H1 (cell line): ENCODE measurements at regions not wholly inside any gene's neighbourhood (a gene's known extent, or its start where the extent isn't known, plus 50 kb on each side); places are given as distances from the start of the nearest gene placed in this dataset.

Experiments
- CTCF ChIA-PET: fragments of 300-600 bp; sonication (Branson Sonifier 250); formaldehyde crosslinking; loops from one replicate; lab custom pipeline; 2021; ENCODE audit not compliant: partially characterized antibody; lab: Charles Lee
- POLR2A ChIA-PET: fragments of 300-600 bp; sonication (Branson Sonifier 250); formaldehyde crosslinking; loops from one replicate; lab custom pipeline; 2021; ENCODE audit warnings: inconsistent platforms; ENCODE audit not compliant: partially characterized antibody; lab: Charles Lee
- DNase-seq, 2 experiments: peaks; one replicate each; pipeline versions ENCODE4 v3.0.0 to v3.0.0-alpha.2; 2010 to 2022; ENCODE audit warnings: low spot score in 2 of 2, low read depth in 1 of 2, mixed read lengths in 1 of 2
- FAIRE-seq: peaks from 2 replicates; lab custom pipeline; 2011; peaks lifted over from hg19 to GRCh38; lab: Jason Lieb, UNC
- H2AFZ ChIP-seq: 2 replicates; pipeline ENCODE4 v1.8.1; 2012; ENCODE audit warnings: low read length, inconsistent platforms
- H2AK5ac ChIP-seq: 2 replicates; pipeline ENCODE4 v1.6.1; 2013; ENCODE audit warnings: low read depth, low read length
- H2BK120ac ChIP-seq: replicated peaks from 2 replicates; pipeline ENCODE3; 2013; ENCODE audit warnings: low read depth, low read length, inconsistent platforms
- H2BK12ac ChIP-seq: 2 replicates; pipeline ENCODE4 v1.6.1; 2013; ENCODE audit warnings: low read depth, low read length
- H2BK15ac ChIP-seq: 2 replicates; pipeline ENCODE4 v1.6.1; 2013; ENCODE audit warnings: low read length
- H2BK20ac ChIP-seq: 2 replicates; pipeline ENCODE4 v1.6.1; 2013; ENCODE audit warnings: low read length
- H2BK5ac ChIP-seq: 2 replicates; pipeline ENCODE4 v1.6.1; 2013; ENCODE audit warnings: low read depth, low read length
- H3K14ac ChIP-seq: 2 replicates; pipeline ENCODE4 v1.6.1; 2013; ENCODE audit warnings: inconsistent platforms; ENCODE audit not compliant: insufficient read length
- H3K18ac ChIP-seq: 2 replicates; pipeline ENCODE4 v1.6.1; 2013; ENCODE audit warnings: low read length; ENCODE audit errors: extremely low read depth
- H3K23ac ChIP-seq: 2 replicates; pipeline ENCODE4 v1.6.1; 2013; ENCODE audit warnings: inconsistent platforms; ENCODE audit not compliant: insufficient read length
- H3K23me2 ChIP-seq: 2 replicates; pipeline ENCODE4 v1.6.1; 2013; ENCODE audit warnings: low read depth, low read length
- H3K27ac ChIP-seq: 2 replicates; pipeline ENCODE4 v1.6.1; 2011; ENCODE audit warnings: low read depth, low read length, inconsistent platforms
- H3K27me3 ChIP-seq, 4 experiments: replicated peaks in 1 of 4; 1 replicate in 1 of 4; 2 replicates in 3 of 4; pipeline versions ENCODE4 v1.6.1 to v1.8.1; 2011 to 2013; ENCODE audit warnings: low read length in 3 of 4, mild to moderate bottlenecking in 3 of 4, inconsistent platforms in 2 of 4, mixed read lengths in 2 of 4, moderate library complexity in 1 of 4; ENCODE audit not compliant: control insufficient read depth in 3 of 4, insufficient read depth in 3 of 4; ENCODE audit errors: extremely low read depth in 1 of 4
- H3K36me3 ChIP-seq, 4 experiments: 2 replicates each; pipeline versions ENCODE4 v1.6.1 to v1.8.1; 2011 to 2013; ENCODE audit warnings: mild to moderate bottlenecking in 4 of 4, low read length in 3 of 4, moderate library complexity in 2 of 4, control low read depth in 1 of 4, inconsistent platforms in 1 of 4; ENCODE audit not compliant: insufficient read depth in 4 of 4, control insufficient read depth in 2 of 4
- H3K4ac ChIP-seq: replicated peaks from 2 replicates; pipeline ENCODE3; 2013; ENCODE audit warnings: low read length, low read depth, mixed read lengths, inconsistent platforms; ENCODE audit not compliant: insufficient read length
- H3K4me1 ChIP-seq, 4 experiments: replicated peaks in 1 of 4; 1 replicate in 1 of 4; 2 replicates in 3 of 4; pipeline versions ENCODE4 v1.6.1 to v1.8.1; 2011 to 2013; ENCODE audit warnings: low read length in 3 of 4, inconsistent platforms in 2 of 4, mixed read lengths in 1 of 4; ENCODE audit not compliant: insufficient read depth in 4 of 4, control insufficient read depth in 3 of 4
- H3K4me2 ChIP-seq, 2 experiments: 2 replicates each; pipeline versions ENCODE4 v1.6.1 to v1.8.1; 2011 to 2013; ENCODE audit warnings: low read depth in 2 of 2, low read length in 2 of 2, control low read depth in 1 of 2, inconsistent platforms in 1 of 2, mild to moderate bottlenecking in 1 of 2; ENCODE audit not compliant: insufficient read depth in 1 of 2
- H3K4me3 ChIP-seq, 4 experiments: fragments of 200-600, 300-600 bp in 1 of 4; sonication (generic), shearing (Covaris generic), sonication (Bioruptor Twin) in 1 of 4; 2 replicates each; pipeline versions ENCODE4 v1.5.1 to v1.8.1; 2011 to 2016; ENCODE audit warnings: low read length in 4 of 4, low read depth in 3 of 4, control low read depth in 2 of 4, inconsistent platforms in 2 of 4, mild to moderate bottlenecking in 2 of 4, mixed read lengths in 1 of 4, moderate library complexity in 1 of 4; ENCODE audit not compliant: insufficient read depth in 2 of 4; ENCODE audit errors: extremely low read depth in 1 of 4
- H3K56ac ChIP-seq: replicated peaks from 2 replicates; pipeline ENCODE3; 2013; ENCODE audit warnings: low read depth, mild to moderate bottlenecking, mixed read lengths, low read length, inconsistent platforms; ENCODE audit not compliant: insufficient read length
- H3K79me1 ChIP-seq: 2 replicates; pipeline ENCODE4 v1.6.1; 2013; ENCODE audit warnings: low read depth, low read length, control low read depth
- H3K79me2 ChIP-seq, 2 experiments: 2 replicates each; pipeline versions ENCODE4 v1.6.1 to v1.8.1; 2012 to 2013; ENCODE audit warnings: low read length in 2 of 2, mild to moderate bottlenecking in 2 of 2, inconsistent platforms in 1 of 2; ENCODE audit not compliant: insufficient read depth in 2 of 2, control insufficient read depth in 1 of 2
- H3K9ac ChIP-seq, 4 experiments: replicated peaks in 1 of 4; 1 replicate in 1 of 4; 2 replicates in 3 of 4; pipeline versions ENCODE4 v1.6.1 to v1.8.1; 2011 to 2013; ENCODE audit warnings: low read depth in 3 of 4, low read length in 3 of 4, control low read depth in 2 of 4, mild to moderate bottlenecking in 2 of 4, moderate library complexity in 2 of 4, inconsistent platforms in 1 of 4; ENCODE audit errors: extremely low read depth in 1 of 4
- H3K9me3 ChIP-seq, 2 experiments: 2 replicates each; pipeline versions ENCODE4 v1.6.1 to v1.8.1; 2012 to 2013; ENCODE audit warnings: mild to moderate bottlenecking in 2 of 2, moderate library complexity in 2 of 2, control low read depth in 1 of 2, inconsistent platforms in 1 of 2, low read depth in 1 of 2, low read length in 1 of 2, mixed read lengths in 1 of 2; ENCODE audit not compliant: insufficient read depth in 2 of 2
- H4K20me1 ChIP-seq, 2 experiments: replicated peaks in 1 of 2; 2 replicates each; pipeline versions ENCODE3 to v1.8.1; 2011 to 2013; ENCODE audit warnings: inconsistent platforms in 2 of 2, low read length in 2 of 2, mild to moderate bottlenecking in 1 of 2; ENCODE audit not compliant: insufficient read depth in 2 of 2, control insufficient read depth in 1 of 2
- H4K5ac ChIP-seq: 2 replicates; pipeline ENCODE4 v1.6.1; 2013; ENCODE audit warnings: low read length, low read depth, mixed read lengths, inconsistent platforms; ENCODE audit not compliant: insufficient read length
- H4K8ac ChIP-seq: 2 replicates; pipeline ENCODE4 v1.8.0; 2013; ENCODE audit warnings: mild to moderate bottlenecking, moderate library complexity, low read length, inconsistent platforms; ENCODE audit not compliant: insufficient read depth; ENCODE audit errors: extremely low read depth
- H4K91ac ChIP-seq: replicated peaks from 2 replicates; pipeline ENCODE3; 2013; ENCODE audit warnings: low read length, mixed read lengths, inconsistent platforms; ENCODE audit not compliant: insufficient read length
- ASH2L ChIP-seq: fragments of 200-600, 300-600 bp; sonication (generic); IDR thresholded peaks from one replicate; pipeline ENCODE4 v1.7.1; 2017; ENCODE audit warnings: low read length
- BRCA1 ChIP-seq: IDR thresholded peaks from 2 replicates; pipeline ENCODE4 v1.6.1; 2012; ENCODE audit warnings: low read depth, low read length, improper control_type of control experiment
- CBX8 ChIP-seq: fragments of 300-800, 300-1000 bp; sonication (generic); IDR thresholded peaks from 2 replicates; pipeline ENCODE4 v1.7.1; 2016; ENCODE audit warnings: low read depth, low read length, borderline replicate concordance
- CHD1 ChIP-seq: IDR thresholded peaks from 2 replicates; pipeline ENCODE4 v1.6.1; 2012; ENCODE audit warnings: low read depth, low read length, improper control_type of control experiment
- MAFK ChIP-seq: IDR thresholded peaks from 2 replicates; pipeline ENCODE4 v1.6.1; 2012; ENCODE audit warnings: low read depth, mild to moderate bottlenecking, improper control_type of control experiment, low read length
- POLR2AphosphoS5 ChIP-seq: IDR thresholded peaks from 2 replicates; pipeline ENCODE4 v1.6.1; 2011; ENCODE audit warnings: low read depth, low read length
- POU5F1 ChIP-seq: IDR thresholded peaks from 2 replicates; pipeline ENCODE4 v1.6.1; 2011; ENCODE audit warnings: low read depth, mild to moderate bottlenecking, low read length, moderate library complexity
- RFX5 ChIP-seq: IDR thresholded peaks from 2 replicates; pipeline ENCODE4 v1.6.1; 2011; ENCODE audit warnings: low read depth, low read length, improper control_type of control experiment, borderline replicate concordance
- SIRT6 ChIP-seq: IDR thresholded peaks from one replicate; pipeline ENCODE4 v1.7.1; 2012; ENCODE audit warnings: low read length, inconsistent platforms
- SUZ12 ChIP-seq: fragments of 200-600 bp; sonication (generic); IDR thresholded peaks from 2 replicates; pipeline ENCODE4 v1.6.1; 2012; ENCODE audit warnings: mild to moderate bottlenecking, inconsistent platforms, low read length, moderate library complexity, mixed read lengths
- TAF1 ChIP-seq: IDR thresholded peaks from 2 replicates; pipeline ENCODE4 v1.6.1; 2011; ENCODE audit warnings: mild to moderate bottlenecking, low read depth, low read length
- TAF7 ChIP-seq: optimal IDR thresholded peaks from 2 replicates; pipeline ENCODE3; 2011; ENCODE audit warnings: low read depth, mild to moderate bottlenecking, inconsistent platforms, low read length, moderate library complexity, borderline replicate concordance
- TBP ChIP-seq: IDR thresholded peaks from 2 replicates; pipeline ENCODE4 v1.6.1; 2011; ENCODE audit warnings: low read depth, low read length, improper control_type of control experiment
- TCF12 ChIP-seq: IDR thresholded peaks from 2 replicates; pipeline ENCODE4 v1.6.1; 2011; ENCODE audit warnings: low read depth, mild to moderate bottlenecking, low read length
- TEAD4 ChIP-seq: IDR thresholded peaks from 2 replicates; pipeline ENCODE4 v1.6.1; 2012; ENCODE audit warnings: low read depth, low read length, inconsistent platforms, mixed read lengths
- ZNF274 ChIP-seq: IDR thresholded peaks from 2 replicates; pipeline ENCODE4 v1.7.0; 2012; ENCODE audit warnings: low read length, borderline replicate concordance; ENCODE audit errors: extremely low read depth

- Histone ChIP-seq H3K27me3 (no peaks in the 10 kb centered on the region), H3K23ac (no peak overlapping the region), H4K20me1 (no peaks in the 10 kb centered on the region), H3K4me3 (no peak overlapping the region), H4K91ac (no peak overlapping the region), H4K5ac (no peak overlapping the region), H2BK15ac (no peak overlapping the region), H2BK5ac (no peak overlapping the region), H3K9ac (no peak overlapping the region), H2AFZ (no peak overlapping the region), H2BK12ac (no peak overlapping the region), H3K18ac (no peak overlapping the region), H3K14ac (no peak overlapping the region), H3K23me2 (no peaks in the 10 kb centered on the region), H2BK120ac (no peak overlapping the region), H4K8ac (no peak overlapping the region), H2BK20ac (no peak overlapping the region), H3K4me1 (no peaks in the 10 kb centered on the region), H3K79me1 (no peaks in the 10 kb centered on the region), H3K36me3 (no peaks in the 10 kb centered on the region), H3K9me3 (peaks cover 8 to 12% of the 10 kb centered on the region in 2 experiments; a peak in 3 of 4 replicates), H3K4me2 (no peak overlapping the region), H3K4ac (no peak overlapping the region), H3K79me2 (no peaks in the 10 kb centered on the region), H3K56ac (no peak overlapping the region), H2AK5ac (no peak overlapping the region), H3K27ac (no peak overlapping the region)
- ChIA-PET POLR2A (no interaction called here), CTCF (no interaction called here)
- DNase-seq (no peak), FAIRE-seq (no peak)
- no peak for TF ChIP-seq SUZ12
- TF ChIP-seq POLR2AphosphoS5: no peak
- TF ChIP-seq SIRT6: no peak
- no peak for TF ChIP-seq RFX5
- TF ChIP-seq CBX8: no peak
- TF ChIP-seq BRCA1: no peak
- TF ChIP-seq TAF7: no peak
- TF ChIP-seq TAF1: no peak
- no peak for TF ChIP-seq POU5F1
- no peak for TF ChIP-seq TBP
- TF ChIP-seq MAFK: no peak
- no peak for TF ChIP-seq ASH2L
- TF ChIP-seq CHD1: no peak
- no peak for TF ChIP-seq ZNF274
- TF ChIP-seq TEAD4: no peak
- TF ChIP-seq TCF12: no peak
These were observed 381.2 kb upstream of the CBLB start for GRCh38 chr3:106249981-106250380.
